Activated T-cell treated with anti-CD3 and anti-CD28 coated beads, Interleukin-2, amount 50 U/mL, for 4 hours (primary cell): ENCODE measurements at regions not wholly inside any gene's neighbourhood (a gene's known extent, or its start where the extent isn't known, plus 50 kb on each side); places are given as distances from the start of the nearest gene placed in this dataset.
"Not testable (repeated sequence)": the region's sequence is repeated elsewhere in the genome, so short reads cannot be mapped to it uniquely, and the experiment has no call there.

Experiments
- ATAC-seq, 2 donors: fragments of 200-7000 bp; cut with Tn5 transposase; one replicate each; pipeline ENCODE4 v1.10.0; 2021
- DNase-seq: peaks from one replicate; pipeline ENCODE4 v3.0.0-alpha.2; 2020
- H3K27me3 Mint-ChIP-seq: one replicate; pipeline ENCODE4 v1.8.0; 2021; ENCODE audit warnings: low read depth, mixed read lengths
- H3K36me3 Mint-ChIP-seq: one replicate; pipeline ENCODE4 v1.8.0; 2022; ENCODE audit warnings: mixed read lengths; ENCODE audit not compliant: insufficient read depth
- H3K4me1 Mint-ChIP-seq: one replicate; pipeline ENCODE4 v1.8.0; 2021; ENCODE audit warnings: low read depth, mixed read lengths
- H3K4me3 Mint-ChIP-seq: one replicate; pipeline ENCODE4 v1.8.0; 2021; ENCODE audit warnings: mild to moderate bottlenecking, moderate library complexity, mixed read lengths
- H3K9me3 Mint-ChIP-seq: one replicate; pipeline ENCODE4 v1.8.0; 2021; ENCODE audit warnings: mixed read lengths

- H3K4me1 Mint-ChIP-seq, result no peaks in the 10 kb centered on the region
Observed at GRCh38 chr9:126164796-126165525, 161.7 kb upstream of the MVB12B start.

GRCh38 chr9:126165755-126166154 lies 160.9 kb upstream of the MVB12B start:
- H3K4me3 Mint-ChIP-seq, result no peak overlapping the region
- H3K9me3 Mint-ChIP-seq, result no peaks in the 10 kb centered on the region
- peaks cover 39% of the 10 kb centered on the region for H3K27me3 Mint-ChIP-seq
- H3K36me3 Mint-ChIP-seq, result no peaks in the 10 kb centered on the region
- DNase-seq, result no peak
- no peaks in the 10 kb centered on the region for H3K4me1 Mint-ChIP-seq
- no peak for ATAC-seq

More at GRCh38 chr9:126164796-126165525, 161.7 kb upstream of the MVB12B start:
- Mint-ChIP-seq H3K27me3 (peaks cover 36% of the 10 kb centered on the region), H3K9me3 (no peaks in the 10 kb centered on the region), H3K36me3 (no peaks in the 10 kb centered on the region), H3K4me3 (no peak overlapping the region)
- DNase-seq (no peak), ATAC-seq (no peak)

GRCh38 chr9:126166291-126166690 lies 160.3 kb upstream of the MVB12B start:
- H3K9me3 Mint-ChIP-seq, result no peaks in the 10 kb centered on the region
- ATAC-seq (no peak), DNase-seq (no peak)
- no peaks in the 10 kb centered on the region for H3K36me3 Mint-ChIP-seq
- no peaks in the 10 kb centered on the region for H3K4me1 Mint-ChIP-seq
- H3K4me3 Mint-ChIP-seq, result no peak overlapping the region
- H3K27me3 Mint-ChIP-seq, result peaks cover 39% of the 10 kb centered on the region

GRCh38 chr9:126166866-126167265 lies 159.8 kb upstream of the MVB12B start:
- Mint-ChIP-seq H3K27me3 (peaks cover 39% of the 10 kb centered on the region), H3K36me3 (no peaks in the 10 kb centered on the region), H3K4me3 (no peak overlapping the region), H3K4me1 (no peaks in the 10 kb centered on the region), H3K9me3 (no peaks in the 10 kb centered on the region)
- no peak for DNase-seq
- ATAC-seq, result no peak

GRCh38 chr9:126169736-126170135 lies 156.9 kb upstream of the MVB12B start:
- H3K4me1 Mint-ChIP-seq, result no peaks in the 10 kb centered on the region
- no peaks in the 10 kb centered on the region for H3K36me3 Mint-ChIP-seq
- DNase-seq, result no peak
- ATAC-seq, result no peak
- H3K27me3 Mint-ChIP-seq, result peaks cover 34% of the 10 kb centered on the region
- H3K9me3 Mint-ChIP-seq, result no peaks in the 10 kb centered on the region
- H3K4me3 Mint-ChIP-seq, result no peak overlapping the region

GRCh38 chr9:126170286-126170823 lies 156.3 kb upstream of the MVB12B start:
- ATAC-seq, result no peak

GRCh38 chr9:126171641-126172040 lies 155.0 kb upstream of the MVB12B start:
- H3K27me3 Mint-ChIP-seq, result peaks cover 24% of the 10 kb centered on the region
- no peaks in the 10 kb centered on the region for H3K4me1 Mint-ChIP-seq
- peaks cover 13% of the 10 kb centered on the region for H3K9me3 Mint-ChIP-seq
- ATAC-seq (no peak), DNase-seq (no peak)
- no peaks in the 10 kb centered on the region for H3K36me3 Mint-ChIP-seq
- no peak overlapping the region for H3K4me3 Mint-ChIP-seq

More at GRCh38 chr9:126170286-126170823, 156.3 kb upstream of the MVB12B start:
- Mint-ChIP-seq H3K36me3 (no peaks in the 10 kb centered on the region), H3K4me3 (no peak overlapping the region), H3K9me3 (peaks cover 6% of the 10 kb centered on the region), H3K4me1 (no peaks in the 10 kb centered on the region), H3K27me3 (peaks cover 35% of the 10 kb centered on the region)
- no peak for DNase-seq

- Mint-ChIP-seq H3K27me3 (peaks cover 23% of the 10 kb centered on the region), H3K9me3 (peaks cover 13% of the 10 kb centered on the region), H3K4me1 (no peaks in the 10 kb centered on the region), H3K36me3 (no peaks in the 10 kb centered on the region), H3K4me3 (no peak overlapping the region)
- DNase-seq, result no peak
- no peak for ATAC-seq
Observed at GRCh38 chr9:126173401-126173800, 153.2 kb upstream of the MVB12B start.

GRCh38 chr9:126173929-126174328 lies 152.7 kb upstream of the MVB12B start:
- H3K4me1 Mint-ChIP-seq, result no peaks in the 10 kb centered on the region
- ATAC-seq (no peak), DNase-seq (no peak)
- no peak overlapping the region for H3K4me3 Mint-ChIP-seq
- peaks cover 13% of the 10 kb centered on the region for H3K9me3 Mint-ChIP-seq
- H3K36me3 Mint-ChIP-seq, result no peaks in the 10 kb centered on the region
- peaks cover 26% of the 10 kb centered on the region for H3K27me3 Mint-ChIP-seq

GRCh38 chr9:126183266-126183665 lies 143.4 kb upstream of the MVB12B start:
- DNase-seq, result no peak
- ATAC-seq, result no peak
- H3K9me3 Mint-ChIP-seq, result peaks cover 26% of the 10 kb centered on the region
- H3K27me3 Mint-ChIP-seq, result peaks cover 64% of the 10 kb centered on the region
- H3K4me1 Mint-ChIP-seq, result no peaks in the 10 kb centered on the region
- H3K36me3 Mint-ChIP-seq, result peaks cover 2% of the 10 kb centered on the region
- no peak overlapping the region for H3K4me3 Mint-ChIP-seq

GRCh38 chr9:126190994-126191393 lies 135.6 kb upstream of the MVB12B start:
- not testable (repeated sequence) for DNase-seq, H3K36me3 Mint-ChIP-seq, H3K9me3 Mint-ChIP-seq, H3K4me1 Mint-ChIP-seq, ATAC-seq, H3K4me3 Mint-ChIP-seq
- peaks cover 28% of the 10 kb centered on the region for H3K27me3 Mint-ChIP-seq

- DNase-seq, result no peak
- H3K36me3 Mint-ChIP-seq, result no peaks in the 10 kb centered on the region
- no peak overlapping the region for H3K4me3 Mint-ChIP-seq
- no peaks in the 10 kb centered on the region for H3K4me1 Mint-ChIP-seq
- H3K9me3 Mint-ChIP-seq, result no peaks in the 10 kb centered on the region
- no peak for ATAC-seq
- H3K27me3 Mint-ChIP-seq, result peaks cover 49% of the 10 kb centered on the region
Observed at GRCh38 chr9:126198854-126199253, 127.8 kb upstream of the MVB12B start.

GRCh38 chr9:126203313-126203712 lies 123.3 kb upstream of the MVB12B start:
- H3K9me3 Mint-ChIP-seq, result no peaks in the 10 kb centered on the region
- DNase-seq, result no peak
- no peaks in the 10 kb centered on the region for H3K4me1 Mint-ChIP-seq
- H3K4me3 Mint-ChIP-seq, result no peak overlapping the region
- no peak for ATAC-seq
- peaks cover 42% of the 10 kb centered on the region for H3K27me3 Mint-ChIP-seq
- H3K36me3 Mint-ChIP-seq, result no peaks in the 10 kb centered on the region

GRCh38 chr9:126204197-126204596 lies 122.4 kb upstream of the MVB12B start:
- H3K4me3 Mint-ChIP-seq, result no peak overlapping the region
- H3K4me1 Mint-ChIP-seq, result no peaks in the 10 kb centered on the region
- H3K9me3 Mint-ChIP-seq, result no peaks in the 10 kb centered on the region
- H3K36me3 Mint-ChIP-seq, result no peaks in the 10 kb centered on the region
- DNase-seq (no peak), ATAC-seq (no peak)
- H3K27me3 Mint-ChIP-seq, result peaks cover 41% of the 10 kb centered on the region

- DNase-seq, result no peak
- peaks cover 43% of the 10 kb centered on the region for H3K27me3 Mint-ChIP-seq
Observed at GRCh38 chr9:126204708-126205225, 121.9 kb upstream of the MVB12B start.

More at GRCh38 chr9:126204708-126205225, 121.9 kb upstream of the MVB12B start:
- Mint-ChIP-seq H3K4me3 (no peak overlapping the region), H3K4me1 (no peaks in the 10 kb centered on the region), H3K9me3 (no peaks in the 10 kb centered on the region), H3K36me3 (no peaks in the 10 kb centered on the region)
- ATAC-seq, result no peak
